Hepatocyte (in vitro differentiated cells): ENCODE measurements at regions not wholly inside any gene's neighbourhood (a gene's known extent, or its start where the extent isn't known, plus 50 kb on each side); places are given as distances from the start of the nearest gene placed in this dataset.

Experiments used
- DNase-seq: peaks from one replicate; pipeline ENCODE4 v3.0.0-alpha.2; 2016; ENCODE audit warnings: low spot score
- H2AFZ ChIP-seq: fragments of 200-600 bp; sonication (generic); 2 replicates; pipeline ENCODE4 v1.6.0; 2016; ENCODE audit warnings: antibody characterized with exemption, mild to moderate bottlenecking
- H3K27ac ChIP-seq: fragments of 200-600 bp; sonication (generic); 2 replicates; pipeline ENCODE4 v1.5.1; 2016; ENCODE audit warnings: mild to moderate bottlenecking
- H3K27me3 ChIP-seq: fragments of 200-600 bp; sonication (generic); 2 replicates; pipeline ENCODE4 v1.6.1; 2016
- H3K36me3 ChIP-seq: fragments of 200-600 bp; sonication (generic); replicated peaks from 2 replicates; pipeline ENCODE4 v1.5.1; 2016; ENCODE audit warnings: low read depth; ENCODE audit not compliant: insufficient read depth
- H3K4me1 ChIP-seq: fragments of 200-600 bp; sonication (generic); 2 replicates; pipeline ENCODE4 v1.5.1; 2016; ENCODE audit warnings: mild to moderate bottlenecking, moderate library complexity; ENCODE audit not compliant: insufficient read depth
- H3K4me2 ChIP-seq: fragments of 200-600 bp; sonication (generic); 2 replicates; pipeline ENCODE4 v1.6.0; 2016
- H3K4me3 ChIP-seq: fragments of 200-600 bp; sonication (generic); 2 replicates; pipeline ENCODE4 v1.5.1; 2016; ENCODE audit warnings: mild to moderate bottlenecking
- H3K79me2 ChIP-seq: fragments of 200-600 bp; sonication (generic); 2 replicates; pipeline ENCODE4 v1.6.0; 2017; ENCODE audit warnings: mild to moderate bottlenecking
- H3K9me2 ChIP-seq: fragments of 200-600 bp; sonication (generic); replicated peaks from 2 replicates; pipeline ENCODE4 v1.6.0; 2017; ENCODE audit warnings: mild to moderate bottlenecking; ENCODE audit not compliant: insufficient read depth
- H3K9me3 ChIP-seq: fragments of 200-600 bp; sonication (generic); 2 replicates; pipeline ENCODE4 v1.5.1; 2016; ENCODE audit warnings: low read depth, mild to moderate bottlenecking
- H4K20me1 ChIP-seq: fragments of 200-600 bp; sonication (generic); 2 replicates; pipeline ENCODE4 v1.6.0; 2016; ENCODE audit warnings: mild to moderate bottlenecking; ENCODE audit not compliant: insufficient read depth, poor library complexity, severe bottlenecking
- EZH2 ChIP-seq: fragments of 200-600 bp; sonication (generic); IDR thresholded peaks from 2 replicates; pipeline ENCODE4 v1.6.1; 2016; ENCODE audit warnings: antibody characterized with exemption, mild to moderate bottlenecking, borderline replicate concordance
- EZH2phosphoT487 ChIP-seq: fragments of 200-600 bp; sonication (generic); IDR thresholded peaks from one replicate; pipeline ENCODE4 v1.6.1; 2018; ENCODE audit warnings: antibody characterized with exemption, mild to moderate bottlenecking, low read depth, moderate library complexity; ENCODE audit not compliant: unreplicated experiment, severe bottlenecking
- WGBS: methylation state at CpG from one replicate; pipeline ENCODE4 v1.1.6; 2016; ENCODE audit warnings: low lambda C conversion rate; ENCODE audit errors: missing lambda C conversion rate; 5-methylcytosine and 5-hydroxymethylcytosine counted together
- TF ChIP-seq, protein P1 (sequence below): fragments of 200-600 bp; sonication (generic); IDR thresholded peaks from 2 replicates; pipeline ENCODE4 v1.5.1; 2016; ENCODE audit warnings: antibody characterized with exemption, mild to moderate bottlenecking; ENCODE audit not compliant: poor library complexity

DNA sequence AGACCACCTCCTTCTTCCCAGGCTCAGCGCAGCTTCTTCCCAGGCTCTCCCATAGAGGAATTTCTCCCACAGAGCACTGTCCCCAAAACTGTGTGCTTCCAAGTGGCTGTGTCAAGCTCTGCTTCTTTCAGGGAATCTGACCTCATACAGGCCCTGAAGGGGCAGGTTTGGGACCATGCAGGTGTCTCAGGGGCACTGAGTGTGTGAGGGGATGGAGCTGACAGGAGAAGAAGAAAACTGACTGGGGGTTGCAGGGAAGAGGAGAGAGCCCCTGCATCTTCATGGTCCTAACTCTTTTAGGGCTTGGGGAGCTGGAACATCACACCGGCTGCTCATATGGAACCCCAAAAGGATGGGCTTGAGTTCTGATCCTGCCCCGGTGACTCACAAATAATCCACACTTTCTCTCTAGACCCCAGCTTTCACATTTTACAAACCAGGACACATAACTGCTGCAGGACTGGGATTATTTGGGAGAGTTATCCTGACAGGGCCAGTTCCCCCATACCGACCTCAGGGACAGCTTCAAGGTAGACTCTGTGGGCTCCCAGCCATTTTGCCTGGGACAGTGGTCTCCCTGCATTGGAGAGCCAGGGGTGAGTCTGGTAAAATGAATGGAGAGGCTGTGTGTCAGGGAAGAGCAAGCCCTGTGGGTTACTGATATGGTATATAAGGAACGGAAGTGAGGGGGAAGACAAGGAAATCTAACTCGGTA is 316.1 kb downstream of the TLE3 start:
- no peak for TF ChIP-seq EZH2
- TF ChIP-seq, protein P1, sequence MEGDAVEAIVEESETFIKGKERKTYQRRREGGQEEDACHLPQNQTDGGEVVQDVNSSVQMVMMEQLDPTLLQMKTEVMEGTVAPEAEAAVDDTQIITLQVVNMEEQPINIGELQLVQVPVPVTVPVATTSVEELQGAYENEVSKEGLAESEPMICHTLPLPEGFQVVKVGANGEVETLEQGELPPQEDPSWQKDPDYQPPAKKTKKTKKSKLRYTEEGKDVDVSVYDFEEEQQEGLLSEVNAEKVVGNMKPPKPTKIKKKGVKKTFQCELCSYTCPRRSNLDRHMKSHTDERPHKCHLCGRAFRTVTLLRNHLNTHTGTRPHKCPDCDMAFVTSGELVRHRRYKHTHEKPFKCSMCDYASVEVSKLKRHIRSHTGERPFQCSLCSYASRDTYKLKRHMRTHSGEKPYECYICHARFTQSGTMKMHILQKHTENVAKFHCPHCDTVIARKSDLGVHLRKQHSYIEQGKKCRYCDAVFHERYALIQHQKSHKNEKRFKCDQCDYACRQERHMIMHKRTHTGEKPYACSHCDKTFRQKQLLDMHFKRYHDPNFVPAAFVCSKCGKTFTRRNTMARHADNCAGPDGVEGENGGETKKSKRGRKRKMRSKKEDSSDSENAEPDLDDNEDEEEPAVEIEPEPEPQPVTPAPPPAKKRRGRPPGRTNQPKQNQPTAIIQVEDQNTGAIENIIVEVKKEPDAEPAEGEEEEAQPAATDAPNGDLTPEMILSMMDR: no peak
- TF ChIP-seq EZH2phosphoT487: no peak
- no peaks in the 10 kb centered on the region for H3K9me3 ChIP-seq
- 85% methylated on average over 6 of the region's 6 CpGs for WGBS
- no peaks in the 10 kb centered on the region for H3K36me3 ChIP-seq
- H3K27ac ChIP-seq: no peak overlapping the region
- no peak overlapping the region for H2AFZ ChIP-seq
- no peaks in the 10 kb centered on the region for H3K27me3 ChIP-seq
- H3K4me2 ChIP-seq: no peak overlapping the region
- H4K20me1 ChIP-seq: no peaks in the 10 kb centered on the region
- H3K9me2 ChIP-seq: no peaks in the 10 kb centered on the region
- H3K4me1 ChIP-seq: no peaks in the 10 kb centered on the region
- DNase-seq: no peak
- no peaks in the 10 kb centered on the region for H3K79me2 ChIP-seq
- no peak overlapping the region for H3K4me3 ChIP-seq

DNA sequence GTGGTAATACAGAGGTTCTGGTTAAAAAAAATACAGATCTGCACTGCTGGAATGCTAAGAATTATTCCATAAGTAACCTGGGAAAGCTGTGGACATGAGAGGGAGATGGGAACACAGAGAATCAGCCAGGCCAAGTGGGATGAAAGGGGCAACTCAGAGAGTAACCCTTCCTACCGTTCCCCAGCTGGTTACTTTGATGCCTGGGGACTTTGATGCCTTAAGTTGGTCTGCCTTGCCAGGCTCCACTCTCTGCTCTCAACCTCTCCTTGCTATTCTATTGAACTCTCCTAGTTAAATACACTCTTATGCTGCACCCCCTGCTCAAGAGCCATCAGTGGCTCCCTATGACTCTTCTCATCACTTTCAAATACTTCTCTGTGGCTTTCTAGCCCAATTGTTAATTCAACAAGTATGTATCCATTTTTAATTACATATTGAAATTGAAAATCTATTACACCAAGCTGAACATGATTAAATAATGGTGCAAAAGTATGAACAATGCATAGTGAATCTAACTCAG is 315.5 kb downstream of the TLE3 start:
- no peak overlapping the region for H3K27ac ChIP-seq
- TF ChIP-seq EZH2phosphoT487 (no peak), EZH2 (no peak)
- TF ChIP-seq, protein P1: no peak
- H3K4me3 ChIP-seq: no peak overlapping the region
- no peak for DNase-seq
- no peak overlapping the region for H2AFZ ChIP-seq
- no peaks in the 10 kb centered on the region for H3K4me1 ChIP-seq
- no peaks in the 10 kb centered on the region for H4K20me1 ChIP-seq
- no peaks in the 10 kb centered on the region for H3K27me3 ChIP-seq
- H3K4me2 ChIP-seq: no peak overlapping the region
- H3K9me2 ChIP-seq: no peaks in the 10 kb centered on the region
- no peaks in the 10 kb centered on the region for H3K36me3 ChIP-seq
- no peaks in the 10 kb centered on the region for H3K9me3 ChIP-seq
- 65% methylated on average over 1 of the region's 1 CpG for WGBS
- H3K79me2 ChIP-seq: no peaks in the 10 kb centered on the region

DNA sequence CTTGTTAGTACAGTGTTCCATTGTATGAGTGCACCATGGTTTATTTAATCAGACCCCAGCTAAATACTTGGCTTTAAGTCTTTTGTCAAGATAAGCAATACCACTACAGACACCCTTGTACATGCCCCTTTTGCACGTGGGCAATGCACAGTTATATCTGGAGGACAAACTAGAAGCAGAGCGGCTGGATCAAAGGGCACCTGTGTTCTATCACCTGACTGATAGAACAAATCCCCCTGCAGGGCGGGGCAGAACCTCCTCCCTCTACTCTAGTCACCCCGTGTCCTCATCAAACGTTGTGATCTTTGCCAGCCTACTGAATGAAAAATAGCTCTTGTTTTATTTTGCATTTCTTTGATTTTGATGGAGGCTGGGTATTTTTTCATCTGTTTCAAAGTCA is 314.9 kb downstream of the TLE3 start:
- no peaks in the 10 kb centered on the region for H3K9me3 ChIP-seq
- no peak overlapping the region for H2AFZ ChIP-seq
- H3K79me2 ChIP-seq: no peaks in the 10 kb centered on the region
- TF ChIP-seq, protein P1: no peak
- TF ChIP-seq EZH2: no peak
- TF ChIP-seq EZH2phosphoT487: no peak
- no peak overlapping the region for H3K4me2 ChIP-seq
- H3K4me3 ChIP-seq: no peak overlapping the region
- H3K27ac ChIP-seq: no peak overlapping the region
- H4K20me1 ChIP-seq: no peaks in the 10 kb centered on the region
- no peaks in the 10 kb centered on the region for H3K9me2 ChIP-seq
- H3K27me3 ChIP-seq: no peaks in the 10 kb centered on the region
- peak; percentile 72 for DNase-seq
- H3K4me1 ChIP-seq: no peaks in the 10 kb centered on the region
- no peaks in the 10 kb centered on the region for H3K36me3 ChIP-seq
- WGBS: 12% methylated on average over 5 of the region's 5 CpGs
